Endothelial cell of umbilical vein (primary cell): ENCODE measurements at regions not wholly inside any gene's neighbourhood (a gene's known extent, or its start where the extent isn't known, plus 50 kb on each side); places are given as distances from the start of the nearest gene placed in this dataset.

Source experiments
- EZH2 ChIP-seq: IDR thresholded peaks from 2 replicates; pipeline ENCODE4 v1.6.1; 2012; ENCODE audit warnings: borderline replicate concordance, low read depth, mild to moderate bottlenecking, moderate library complexity, low read length, inconsistent platforms; ENCODE audit not compliant: severe bottlenecking
- JUN ChIP-seq: IDR thresholded peaks from 2 replicates; pipeline ENCODE4 v1.6.1; 2011; ENCODE audit warnings: borderline replicate concordance, low read depth; ENCODE audit not compliant: insufficient read length, insufficient read depth
- POLR2A ChIP-seq: IDR thresholded peaks from 2 replicates; pipeline ENCODE4 v1.6.1; 2012; ENCODE audit warnings: low read depth, mild to moderate bottlenecking, control low read depth, low read length
- POLR2AphosphoS5 ChIP-seq: IDR thresholded peaks from 2 replicates; pipeline ENCODE4 v1.6.1; 2012; ENCODE audit warnings: low read depth, mild to moderate bottlenecking, control low read depth, low read length, moderate library complexity; ENCODE audit not compliant: insufficient read depth
- TF ChIP-seq, protein P1 (sequence below), 2 donors: IDR thresholded peaks; 1 replicate in 1 of 2; 2 replicates in 1 of 2; pipeline ENCODE4 v1.5.1; 2011; ENCODE audit warnings: low read length in 2 of 2, mild to moderate bottlenecking in 2 of 2, moderate library complexity in 2 of 2, control low read depth in 1 of 2, inconsistent platforms in 1 of 2, low read depth in 1 of 2; ENCODE audit not compliant: insufficient read depth in 1 of 2; ENCODE audit errors: extremely low read depth in 1 of 2
- TF ChIP-seq, protein P2 (sequence below): IDR thresholded peaks from 2 replicates; pipeline ENCODE4 v1.6.1; 2011; ENCODE audit not compliant: insufficient read depth, insufficient read length

DNA sequence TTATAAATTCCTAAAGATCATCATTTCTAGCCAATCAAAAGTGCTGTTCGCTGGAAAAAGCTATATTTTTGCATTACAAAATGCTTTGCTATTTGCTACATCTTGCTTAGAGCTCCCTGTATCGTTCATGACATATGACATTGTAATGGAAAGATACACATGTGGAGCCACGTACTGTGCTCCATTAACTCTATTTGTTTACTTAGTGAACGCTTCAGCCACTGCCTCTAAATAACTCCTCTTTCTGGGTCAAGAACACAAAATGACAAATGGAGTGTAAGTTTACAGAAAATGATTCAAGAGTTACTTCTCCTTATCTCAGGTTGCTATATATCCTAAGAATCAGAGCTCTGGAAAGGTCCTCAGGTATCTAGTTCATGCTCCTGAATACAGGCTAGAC is 329.1 kb upstream of the SMIM31 start:
- TF ChIP-seq, protein P1, sequence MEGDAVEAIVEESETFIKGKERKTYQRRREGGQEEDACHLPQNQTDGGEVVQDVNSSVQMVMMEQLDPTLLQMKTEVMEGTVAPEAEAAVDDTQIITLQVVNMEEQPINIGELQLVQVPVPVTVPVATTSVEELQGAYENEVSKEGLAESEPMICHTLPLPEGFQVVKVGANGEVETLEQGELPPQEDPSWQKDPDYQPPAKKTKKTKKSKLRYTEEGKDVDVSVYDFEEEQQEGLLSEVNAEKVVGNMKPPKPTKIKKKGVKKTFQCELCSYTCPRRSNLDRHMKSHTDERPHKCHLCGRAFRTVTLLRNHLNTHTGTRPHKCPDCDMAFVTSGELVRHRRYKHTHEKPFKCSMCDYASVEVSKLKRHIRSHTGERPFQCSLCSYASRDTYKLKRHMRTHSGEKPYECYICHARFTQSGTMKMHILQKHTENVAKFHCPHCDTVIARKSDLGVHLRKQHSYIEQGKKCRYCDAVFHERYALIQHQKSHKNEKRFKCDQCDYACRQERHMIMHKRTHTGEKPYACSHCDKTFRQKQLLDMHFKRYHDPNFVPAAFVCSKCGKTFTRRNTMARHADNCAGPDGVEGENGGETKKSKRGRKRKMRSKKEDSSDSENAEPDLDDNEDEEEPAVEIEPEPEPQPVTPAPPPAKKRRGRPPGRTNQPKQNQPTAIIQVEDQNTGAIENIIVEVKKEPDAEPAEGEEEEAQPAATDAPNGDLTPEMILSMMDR (IDR thresholded peaks at IDR 0.05; ENCODE audit: extremely low read depth in 1 of 2, insufficient read depth in 1 of 2, low read depth in 1 of 2, low read length in 2 of 2): no peak
- TF ChIP-seq POLR2AphosphoS5 (no peak), EZH2 (no peak), POLR2A (no peak), JUN (no peak)
- TF ChIP-seq, protein P2, sequence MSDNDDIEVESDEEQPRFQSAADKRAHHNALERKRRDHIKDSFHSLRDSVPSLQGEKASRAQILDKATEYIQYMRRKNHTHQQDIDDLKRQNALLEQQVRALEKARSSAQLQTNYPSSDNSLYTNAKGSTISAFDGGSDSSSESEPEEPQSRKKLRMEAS: no peak
